ENCODE measurements at regions not wholly inside any gene's neighbourhood (a gene's known extent, or its start where the extent isn't known, plus 50 kb on each side); places are given as distances from the start of the nearest gene placed in this dataset.
"Not testable (repeated sequence)": the region's sequence is repeated elsewhere in the genome, so short reads cannot be mapped to it uniquely, and the experiment has no call there.

GRCh38 chr11:116360221-116360941 is 412.4 kb downstream of the BUD13 start:
- no peak for DNase-seq

GRCh38 chr11:116357784-116358544 is 414.8 kb downstream of the BUD13 start:
- DNase-seq: no peak

- DNase-seq: no peak
These were observed 416.3 kb downstream of the BUD13 start for GRCh38 chr11:116356451-116356850.

GRCh38 chr11:116355104-116355503 is 417.7 kb downstream of the BUD13 start:
- no peak for DNase-seq

GRCh38 chr11:116353589-116353988 is 419.2 kb downstream of the BUD13 start:
- DNase-seq: no peak

GRCh38 chr11:116352881-116353280 is 419.9 kb downstream of the BUD13 start:
- no peak for DNase-seq

GRCh38 chr11:116348226-116348625 is 424.6 kb downstream of the BUD13 start:
- DNase-seq: no peak

GRCh38 chr11:116345575-116345974 is 427.2 kb downstream of the BUD13 start:
- DNase-seq: no peak

- DNase-seq: no peak
These were observed 428.2 kb downstream of the BUD13 start for GRCh38 chr11:116344601-116345000.

- no peak for DNase-seq
These were observed 429.5 kb downstream of the BUD13 start for GRCh38 chr11:116343270-116343669.

GRCh38 chr11:116342148-116342547 is 430.6 kb downstream of the BUD13 start:
- DNase-seq: no peak

GRCh38 chr11:116339306-116340098 is 433.3 kb downstream of the BUD13 start:
- no peak for DNase-seq

- DNase-seq: not testable (repeated sequence)
These were observed 434.3 kb downstream of the BUD13 start for GRCh38 chr11:116338500-116338899.

GRCh38 chr11:116336540-116336939 is 436.2 kb downstream of the BUD13 start:
- no peak for DNase-seq

GRCh38 chr11:116335891-116336290 is 436.9 kb downstream of the BUD13 start:
- DNase-seq: no peak

- no peak for DNase-seq
These were observed 437.7 kb downstream of the BUD13 start for GRCh38 chr11:116335078-116335477.

GRCh38 chr11:116334596-116334995 is 438.2 kb downstream of the BUD13 start:
- no peak for DNase-seq

GRCh38 chr11:116333001-116333535 is 439.7 kb downstream of the BUD13 start:
- DNase-seq: no peak

GRCh38 chr11:116332391-116332790 is 440.4 kb downstream of the BUD13 start:
- DNase-seq: no peak

GRCh38 chr11:116331381-116331780 is 441.4 kb downstream of the BUD13 start:
- no peak for DNase-seq

GRCh38 chr11:116330439-116331185 is 442.2 kb downstream of the BUD13 start:
- DNase-seq: no peak

- no peak for DNase-seq
These were observed 443.3 kb downstream of the BUD13 start for GRCh38 chr11:116329354-116330090.

All from NCI-H1436 treated with DMSO at 0.1 percent for 48 hours (cell line).